WTC11 (cell line): ENCODE measurements at regions not wholly inside any gene's neighbourhood (a gene's known extent, or its start where the extent isn't known, plus 50 kb on each side); places are given as distances from the start of the nearest gene placed in this dataset.

Experiments used
- ATAC-seq: fragments of 200-7000 bp; cut with Tn5 transposase; 2 replicates; pipeline ENCODE4 v1.10.0; 2021; ENCODE audit warnings: mild to moderate bottlenecking, moderate library complexity
- CTCF ChIA-PET: fragments of 300-600 bp; sonication (Branson Sonifier 250); formaldehyde crosslinking; loops from one replicate; lab custom pipeline; 2021; ENCODE audit warnings: antibody characterized with exemption; lab: Charles Lee
- POLR2A ChIA-PET: fragments of 350-600 bp; sonication (Branson Sonifier 250); formaldehyde crosslinking; loops from one replicate; lab custom pipeline; 2021; ENCODE audit warnings: antibody characterized with exemption; lab: Charles Lee
- DNase-seq: peaks from one replicate; pipeline ENCODE4 v3.0.0; 2021; ENCODE audit warnings: low spot score
- H3K27ac Mint-ChIP-seq: 2 replicates; pipeline ENCODE4 v1.8.0; 2021; ENCODE audit warnings: mixed read lengths
- H3K27me3 Mint-ChIP-seq: 2 replicates; pipeline ENCODE4 v1.8.0; 2021; ENCODE audit warnings: low read depth, mild to moderate bottlenecking, moderate library complexity, mixed read lengths
- H3K36me3 Mint-ChIP-seq: 2 replicates; pipeline ENCODE4 v1.8.0; 2021; ENCODE audit warnings: mixed read lengths
- H3K4me1 Mint-ChIP-seq: 2 replicates; pipeline ENCODE4 v1.8.0; 2022; ENCODE audit warnings: mixed read lengths
- H3K4me3 Mint-ChIP-seq: 2 replicates; pipeline ENCODE4 v1.8.0; 2021; ENCODE audit warnings: mild to moderate bottlenecking, moderate library complexity, mixed read lengths
- H3K9me3 Mint-ChIP-seq: 2 replicates; pipeline ENCODE4 v1.8.0; 2021; ENCODE audit warnings: mixed read lengths
- CREM ChIP-seq: sonication (generic); formaldehyde crosslinking; IDR thresholded peaks from 2 replicates; pipeline ENCODE4 v1.8.1; 2022; ENCODE audit warnings: mild to moderate bottlenecking, missing genetic modification reagents, moderate library complexity
- EMX1 ChIP-seq: fragments of 250-450 bp; sonication (Bioruptor Pico); IDR thresholded peaks from 2 replicates; pipeline ENCODE4 v1.8.0; 2021; ENCODE audit warnings: mild to moderate bottlenecking
- NR2C2 ChIP-seq: sonication (generic); formaldehyde crosslinking; IDR thresholded peaks from 2 replicates; pipeline ENCODE4 v1.8.0; 2022; ENCODE audit warnings: mild to moderate bottlenecking, missing genetic modification reagents
- RORB ChIP-seq: fragments of 250-450 bp; sonication (Bioruptor Pico); IDR thresholded peaks from 2 replicates; pipeline ENCODE4 v1.9.0; 2021; ENCODE audit warnings: mild to moderate bottlenecking
- TCF7 ChIP-seq: sonication (generic); formaldehyde crosslinking; IDR thresholded peaks from 2 replicates; pipeline ENCODE4 v1.8.0; 2022; ENCODE audit warnings: mild to moderate bottlenecking, low read depth, missing genetic modification reagents, moderate library complexity
- TP53 ChIP-seq: sonication (generic); formaldehyde crosslinking; IDR thresholded peaks from 2 replicates; pipeline ENCODE4 v1.8.1; 2023; ENCODE audit warnings: mild to moderate bottlenecking, missing genetic modification reagents
- TF ChIP-seq, protein P1 (sequence below): sonication (generic); formaldehyde crosslinking; IDR thresholded peaks from 2 replicates; pipeline ENCODE4 v1.8.1; 2023; ENCODE audit warnings: mild to moderate bottlenecking, missing genetic modification reagents, moderate library complexity
- TF ChIP-seq, protein P2 (sequence below): fragments of 250-450 bp; sonication (Bioruptor Pico); IDR thresholded peaks from 2 replicates; pipeline ENCODE4 v1.9.0; 2021; ENCODE audit warnings: moderate library complexity, mild to moderate bottlenecking, inconsistent platforms, borderline replicate concordance
- TF ChIP-seq, protein P3 (sequence below): sonication (generic); formaldehyde crosslinking; IDR thresholded peaks from 2 replicates; pipeline ENCODE4 v1.8.0; 2022; ENCODE audit warnings: mild to moderate bottlenecking, missing genetic modification reagents
- TF ChIP-seq, protein P4 (sequence below): fragments of 250-450 bp; sonication (Bioruptor Pico); IDR thresholded peaks from 2 replicates; pipeline ENCODE4 v1.9.0; 2021; ENCODE audit warnings: mild to moderate bottlenecking
- TF ChIP-seq, protein P5 (sequence below): fragments of 250-450 bp; sonication (Bioruptor Pico); IDR thresholded peaks from 2 replicates; pipeline ENCODE4 v1.9.0; 2021; ENCODE audit warnings: mild to moderate bottlenecking
- TF ChIP-seq, protein P6 (sequence below): sonication (generic); formaldehyde crosslinking; IDR thresholded peaks from 2 replicates; pipeline ENCODE4 v1.8.1; 2023; ENCODE audit warnings: mild to moderate bottlenecking, missing genetic modification reagents, borderline replicate concordance
- TF ChIP-seq, protein P7 (sequence below): sonication (generic); formaldehyde crosslinking; conservative IDR thresholded peaks from 2 replicates; pipeline ENCODE4 v1.8.1; 2023; ENCODE audit warnings: mild to moderate bottlenecking, low read depth, missing genetic modification reagents, moderate library complexity
- TF ChIP-seq, protein P8 (sequence below): sonication (generic); formaldehyde crosslinking; IDR thresholded peaks from 2 replicates; pipeline ENCODE4 v1.8.1; 2023; ENCODE audit warnings: mild to moderate bottlenecking, missing genetic modification reagents, moderate library complexity
- TF ChIP-seq, protein P9 (sequence below): sonication (generic); formaldehyde crosslinking; IDR thresholded peaks from 2 replicates; pipeline ENCODE4 v1.8.1; 2023; ENCODE audit warnings: mild to moderate bottlenecking, moderate library complexity, missing genetic modification reagents
- TF ChIP-seq, protein P10 (sequence below): fragments of 250-450 bp; sonication (Bioruptor Pico); IDR thresholded peaks from 2 replicates; pipeline ENCODE4 v1.9.0; 2021; ENCODE audit warnings: mild to moderate bottlenecking, borderline replicate concordance

DNA sequence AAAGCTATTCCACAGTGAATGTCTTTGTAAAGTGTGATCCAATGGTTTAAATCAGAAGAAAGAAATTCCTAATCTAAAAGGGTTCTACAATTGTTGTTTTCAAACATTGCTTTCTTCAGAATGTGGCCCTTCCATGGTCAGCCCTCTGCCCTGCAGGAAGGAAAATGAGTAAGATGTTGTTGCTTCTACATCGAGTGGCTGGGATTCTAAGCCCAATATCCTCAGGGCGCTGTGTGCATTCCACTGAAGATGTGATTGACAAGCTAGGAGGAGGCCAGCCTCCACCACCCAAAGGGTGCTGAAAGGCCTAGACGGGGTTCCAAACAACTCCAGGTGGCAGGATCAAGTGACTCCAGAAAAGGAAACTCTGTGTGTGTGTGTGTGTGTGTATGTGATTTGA is 316.9 kb upstream of the TSHZ3 start (continued):
- TF ChIP-seq, protein P1, sequence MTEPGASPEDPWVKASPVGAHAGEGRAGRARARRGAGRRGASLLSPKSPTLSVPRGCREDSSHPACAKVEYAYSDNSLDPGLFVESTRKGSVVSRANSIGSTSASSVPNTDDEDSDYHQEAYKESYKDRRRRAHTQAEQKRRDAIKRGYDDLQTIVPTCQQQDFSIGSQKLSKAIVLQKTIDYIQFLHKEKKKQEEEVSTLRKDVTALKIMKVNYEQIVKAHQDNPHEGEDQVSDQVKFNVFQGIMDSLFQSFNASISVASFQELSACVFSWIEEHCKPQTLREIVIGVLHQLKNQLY (CRISPR knock-in tag), result no peak
- TF ChIP-seq, protein P2, sequence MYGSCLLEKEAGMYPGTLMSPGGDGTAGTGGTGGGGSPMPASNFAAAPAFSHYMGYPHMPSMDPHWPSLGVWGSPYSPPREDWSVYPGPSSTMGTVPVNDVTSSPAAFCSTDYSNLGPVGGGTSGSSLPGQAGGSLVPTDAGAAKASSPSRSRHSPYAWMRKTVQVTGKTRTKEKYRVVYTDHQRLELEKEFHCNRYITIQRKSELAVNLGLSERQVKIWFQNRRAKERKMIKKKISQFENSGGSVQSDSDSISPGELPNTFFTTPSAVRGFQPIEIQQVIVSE (CRISPR knock-in tag), result no peak
- TF ChIP-seq, protein P3, sequence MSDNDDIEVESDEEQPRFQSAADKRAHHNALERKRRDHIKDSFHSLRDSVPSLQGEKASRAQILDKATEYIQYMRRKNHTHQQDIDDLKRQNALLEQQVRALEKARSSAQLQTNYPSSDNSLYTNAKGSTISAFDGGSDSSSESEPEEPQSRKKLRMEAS (CRISPR knock-in tag), result no peak
- TF ChIP-seq, protein P4, sequence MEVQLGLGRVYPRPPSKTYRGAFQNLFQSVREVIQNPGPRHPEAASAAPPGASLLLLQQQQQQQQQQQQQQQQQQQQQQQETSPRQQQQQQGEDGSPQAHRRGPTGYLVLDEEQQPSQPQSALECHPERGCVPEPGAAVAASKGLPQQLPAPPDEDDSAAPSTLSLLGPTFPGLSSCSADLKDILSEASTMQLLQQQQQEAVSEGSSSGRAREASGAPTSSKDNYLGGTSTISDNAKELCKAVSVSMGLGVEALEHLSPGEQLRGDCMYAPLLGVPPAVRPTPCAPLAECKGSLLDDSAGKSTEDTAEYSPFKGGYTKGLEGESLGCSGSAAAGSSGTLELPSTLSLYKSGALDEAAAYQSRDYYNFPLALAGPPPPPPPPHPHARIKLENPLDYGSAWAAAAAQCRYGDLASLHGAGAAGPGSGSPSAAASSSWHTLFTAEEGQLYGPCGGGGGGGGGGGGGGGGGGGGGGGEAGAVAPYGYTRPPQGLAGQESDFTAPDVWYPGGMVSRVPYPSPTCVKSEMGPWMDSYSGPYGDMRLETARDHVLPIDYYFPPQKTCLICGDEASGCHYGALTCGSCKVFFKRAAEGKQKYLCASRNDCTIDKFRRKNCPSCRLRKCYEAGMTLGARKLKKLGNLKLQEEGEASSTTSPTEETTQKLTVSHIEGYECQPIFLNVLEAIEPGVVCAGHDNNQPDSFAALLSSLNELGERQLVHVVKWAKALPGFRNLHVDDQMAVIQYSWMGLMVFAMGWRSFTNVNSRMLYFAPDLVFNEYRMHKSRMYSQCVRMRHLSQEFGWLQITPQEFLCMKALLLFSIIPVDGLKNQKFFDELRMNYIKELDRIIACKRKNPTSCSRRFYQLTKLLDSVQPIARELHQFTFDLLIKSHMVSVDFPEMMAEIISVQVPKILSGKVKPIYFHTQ (CRISPR knock-in tag), result no peak
- TF ChIP-seq CREM (CRISPR knock-in tag), result no peak
- TF ChIP-seq, all 79 proteins: peak for 0

DNA sequence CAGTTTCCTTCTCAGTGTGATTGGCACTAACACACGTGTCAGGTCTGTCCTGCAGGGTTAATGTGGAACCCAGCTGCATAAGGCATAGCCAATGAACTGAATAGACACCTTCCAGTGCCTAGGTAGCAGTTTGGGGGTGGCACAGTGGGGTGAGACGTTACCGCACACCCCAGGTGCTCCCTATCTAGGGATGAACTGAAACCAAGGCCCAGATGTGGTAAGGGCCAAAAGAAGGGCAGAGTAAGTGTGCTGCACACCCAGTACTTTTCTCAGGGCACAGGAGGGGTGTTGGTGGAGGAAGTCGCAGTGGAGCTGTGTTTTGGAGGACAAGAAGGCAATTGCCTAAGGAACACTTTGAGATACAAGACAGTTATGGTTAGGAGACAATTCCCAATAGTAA is 317.9 kb upstream of the TSHZ3 start:
- H3K9me3 Mint-ChIP-seq, result peaks cover 6% of the 10 kb centered on the region; the same call in 1 of the 2 replicates
- ATAC-seq (no peak), DNase-seq (no peak)
- peaks cover 4% of the 10 kb centered on the region; the same call in 1 of the 2 replicates for H3K4me1 Mint-ChIP-seq
- H3K27me3 Mint-ChIP-seq, result no peaks in the 10 kb centered on the region
- no peak overlapping the region for H3K4me3 Mint-ChIP-seq
- H3K36me3 Mint-ChIP-seq, result no peaks in the 10 kb centered on the region
- ChIA-PET CTCF (interaction anchor here (1.2 kb wide), 1 partner anchor 9 kb away, joined by 5 read pairs; no protein-coding TSS in a partner anchor), POLR2A (interaction anchor here (0.7 kb wide), 1 partner anchor 70 kb away, joined by 3 read pairs; no protein-coding TSS in a partner anchor)
- H3K27ac Mint-ChIP-seq, result no peak overlapping the region
- TF ChIP-seq, protein P5, sequence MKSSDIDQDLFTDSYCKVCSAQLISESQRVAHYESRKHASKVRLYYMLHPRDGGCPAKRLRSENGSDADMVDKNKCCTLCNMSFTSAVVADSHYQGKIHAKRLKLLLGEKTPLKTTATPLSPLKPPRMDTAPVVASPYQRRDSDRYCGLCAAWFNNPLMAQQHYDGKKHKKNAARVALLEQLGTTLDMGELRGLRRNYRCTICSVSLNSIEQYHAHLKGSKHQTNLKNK (CRISPR knock-in tag), result no peak
- TF ChIP-seq TCF7 (CRISPR knock-in tag) (no peak), RORB (CRISPR knock-in tag) (no peak), TP53 (CRISPR knock-in tag) (no peak), NR2C2 (CRISPR knock-in tag) (no peak), EMX1 (no peak)
- TF ChIP-seq, protein P6, sequence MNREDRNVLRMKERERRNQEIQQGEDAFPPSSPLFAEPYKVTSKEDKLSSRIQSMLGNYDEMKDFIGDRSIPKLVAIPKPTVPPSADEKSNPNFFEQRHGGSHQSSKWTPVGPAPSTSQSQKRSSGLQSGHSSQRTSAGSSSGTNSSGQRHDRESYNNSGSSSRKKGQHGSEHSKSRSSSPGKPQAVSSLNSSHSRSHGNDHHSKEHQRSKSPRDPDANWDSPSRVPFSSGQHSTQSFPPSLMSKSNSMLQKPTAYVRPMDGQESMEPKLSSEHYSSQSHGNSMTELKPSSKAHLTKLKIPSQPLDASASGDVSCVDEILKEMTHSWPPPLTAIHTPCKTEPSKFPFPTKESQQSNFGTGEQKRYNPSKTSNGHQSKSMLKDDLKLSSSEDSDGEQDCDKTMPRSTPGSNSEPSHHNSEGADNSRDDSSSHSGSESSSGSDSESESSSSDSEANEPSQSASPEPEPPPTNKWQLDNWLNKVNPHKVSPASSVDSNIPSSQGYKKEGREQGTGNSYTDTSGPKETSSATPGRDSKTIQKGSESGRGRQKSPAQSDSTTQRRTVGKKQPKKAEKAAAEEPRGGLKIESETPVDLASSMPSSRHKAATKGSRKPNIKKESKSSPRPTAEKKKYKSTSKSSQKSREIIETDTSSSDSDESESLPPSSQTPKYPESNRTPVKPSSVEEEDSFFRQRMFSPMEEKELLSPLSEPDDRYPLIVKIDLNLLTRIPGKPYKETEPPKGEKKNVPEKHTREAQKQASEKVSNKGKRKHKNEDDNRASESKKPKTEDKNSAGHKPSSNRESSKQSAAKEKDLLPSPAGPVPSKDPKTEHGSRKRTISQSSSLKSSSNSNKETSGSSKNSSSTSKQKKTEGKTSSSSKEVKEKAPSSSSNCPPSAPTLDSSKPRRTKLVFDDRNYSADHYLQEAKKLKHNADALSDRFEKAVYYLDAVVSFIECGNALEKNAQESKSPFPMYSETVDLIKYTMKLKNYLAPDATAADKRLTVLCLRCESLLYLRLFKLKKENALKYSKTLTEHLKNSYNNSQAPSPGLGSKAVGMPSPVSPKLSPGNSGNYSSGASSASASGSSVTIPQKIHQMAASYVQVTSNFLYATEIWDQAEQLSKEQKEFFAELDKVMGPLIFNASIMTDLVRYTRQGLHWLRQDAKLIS, result no peak
- TF ChIP-seq, protein P7, sequence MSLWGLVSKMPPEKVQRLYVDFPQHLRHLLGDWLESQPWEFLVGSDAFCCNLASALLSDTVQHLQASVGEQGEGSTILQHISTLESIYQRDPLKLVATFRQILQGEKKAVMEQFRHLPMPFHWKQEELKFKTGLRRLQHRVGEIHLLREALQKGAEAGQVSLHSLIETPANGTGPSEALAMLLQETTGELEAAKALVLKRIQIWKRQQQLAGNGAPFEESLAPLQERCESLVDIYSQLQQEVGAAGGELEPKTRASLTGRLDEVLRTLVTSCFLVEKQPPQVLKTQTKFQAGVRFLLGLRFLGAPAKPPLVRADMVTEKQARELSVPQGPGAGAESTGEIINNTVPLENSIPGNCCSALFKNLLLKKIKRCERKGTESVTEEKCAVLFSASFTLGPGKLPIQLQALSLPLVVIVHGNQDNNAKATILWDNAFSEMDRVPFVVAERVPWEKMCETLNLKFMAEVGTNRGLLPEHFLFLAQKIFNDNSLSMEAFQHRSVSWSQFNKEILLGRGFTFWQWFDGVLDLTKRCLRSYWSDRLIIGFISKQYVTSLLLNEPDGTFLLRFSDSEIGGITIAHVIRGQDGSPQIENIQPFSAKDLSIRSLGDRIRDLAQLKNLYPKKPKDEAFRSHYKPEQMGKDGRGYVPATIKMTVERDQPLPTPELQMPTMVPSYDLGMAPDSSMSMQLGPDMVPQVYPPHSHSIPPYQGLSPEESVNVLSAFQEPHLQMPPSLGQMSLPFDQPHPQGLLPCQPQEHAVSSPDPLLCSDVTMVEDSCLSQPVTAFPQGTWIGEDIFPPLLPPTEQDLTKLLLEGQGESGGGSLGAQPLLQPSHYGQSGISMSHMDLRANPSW (CRISPR knock-in tag), result no peak
- TF ChIP-seq, protein P8, sequence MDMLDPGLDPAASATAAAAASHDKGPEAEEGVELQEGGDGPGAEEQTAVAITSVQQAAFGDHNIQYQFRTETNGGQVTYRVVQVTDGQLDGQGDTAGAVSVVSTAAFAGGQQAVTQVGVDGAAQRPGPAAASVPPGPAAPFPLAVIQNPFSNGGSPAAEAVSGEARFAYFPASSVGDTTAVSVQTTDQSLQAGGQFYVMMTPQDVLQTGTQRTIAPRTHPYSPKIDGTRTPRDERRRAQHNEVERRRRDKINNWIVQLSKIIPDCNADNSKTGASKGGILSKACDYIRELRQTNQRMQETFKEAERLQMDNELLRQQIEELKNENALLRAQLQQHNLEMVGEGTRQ (CRISPR knock-in tag), result no peak
- TF ChIP-seq, protein P9, sequence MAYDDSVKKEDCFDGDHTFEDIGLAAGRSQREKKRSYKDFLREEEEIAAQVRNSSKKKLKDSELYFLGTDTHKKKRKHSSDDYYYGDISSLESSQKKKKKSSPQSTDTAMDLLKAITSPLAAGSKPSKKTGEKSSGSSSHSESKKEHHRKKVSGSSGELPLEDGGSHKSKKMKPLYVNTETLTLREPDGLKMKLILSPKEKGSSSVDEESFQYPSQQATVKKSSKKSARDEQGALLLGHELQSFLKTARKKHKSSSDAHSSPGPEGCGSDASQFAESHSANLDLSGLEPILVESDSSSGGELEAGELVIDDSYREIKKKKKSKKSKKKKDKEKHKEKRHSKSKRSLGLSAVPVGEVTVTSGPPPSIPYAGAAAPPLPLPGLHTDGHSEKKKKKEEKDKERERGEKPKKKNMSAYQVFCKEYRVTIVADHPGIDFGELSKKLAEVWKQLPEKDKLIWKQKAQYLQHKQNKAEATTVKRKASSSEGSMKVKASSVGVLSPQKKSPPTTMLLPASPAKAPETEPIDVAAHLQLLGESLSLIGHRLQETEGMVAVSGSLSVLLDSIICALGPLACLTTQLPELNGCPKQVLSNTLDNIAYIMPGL, result no peak
- TF ChIP-seq, protein P10, sequence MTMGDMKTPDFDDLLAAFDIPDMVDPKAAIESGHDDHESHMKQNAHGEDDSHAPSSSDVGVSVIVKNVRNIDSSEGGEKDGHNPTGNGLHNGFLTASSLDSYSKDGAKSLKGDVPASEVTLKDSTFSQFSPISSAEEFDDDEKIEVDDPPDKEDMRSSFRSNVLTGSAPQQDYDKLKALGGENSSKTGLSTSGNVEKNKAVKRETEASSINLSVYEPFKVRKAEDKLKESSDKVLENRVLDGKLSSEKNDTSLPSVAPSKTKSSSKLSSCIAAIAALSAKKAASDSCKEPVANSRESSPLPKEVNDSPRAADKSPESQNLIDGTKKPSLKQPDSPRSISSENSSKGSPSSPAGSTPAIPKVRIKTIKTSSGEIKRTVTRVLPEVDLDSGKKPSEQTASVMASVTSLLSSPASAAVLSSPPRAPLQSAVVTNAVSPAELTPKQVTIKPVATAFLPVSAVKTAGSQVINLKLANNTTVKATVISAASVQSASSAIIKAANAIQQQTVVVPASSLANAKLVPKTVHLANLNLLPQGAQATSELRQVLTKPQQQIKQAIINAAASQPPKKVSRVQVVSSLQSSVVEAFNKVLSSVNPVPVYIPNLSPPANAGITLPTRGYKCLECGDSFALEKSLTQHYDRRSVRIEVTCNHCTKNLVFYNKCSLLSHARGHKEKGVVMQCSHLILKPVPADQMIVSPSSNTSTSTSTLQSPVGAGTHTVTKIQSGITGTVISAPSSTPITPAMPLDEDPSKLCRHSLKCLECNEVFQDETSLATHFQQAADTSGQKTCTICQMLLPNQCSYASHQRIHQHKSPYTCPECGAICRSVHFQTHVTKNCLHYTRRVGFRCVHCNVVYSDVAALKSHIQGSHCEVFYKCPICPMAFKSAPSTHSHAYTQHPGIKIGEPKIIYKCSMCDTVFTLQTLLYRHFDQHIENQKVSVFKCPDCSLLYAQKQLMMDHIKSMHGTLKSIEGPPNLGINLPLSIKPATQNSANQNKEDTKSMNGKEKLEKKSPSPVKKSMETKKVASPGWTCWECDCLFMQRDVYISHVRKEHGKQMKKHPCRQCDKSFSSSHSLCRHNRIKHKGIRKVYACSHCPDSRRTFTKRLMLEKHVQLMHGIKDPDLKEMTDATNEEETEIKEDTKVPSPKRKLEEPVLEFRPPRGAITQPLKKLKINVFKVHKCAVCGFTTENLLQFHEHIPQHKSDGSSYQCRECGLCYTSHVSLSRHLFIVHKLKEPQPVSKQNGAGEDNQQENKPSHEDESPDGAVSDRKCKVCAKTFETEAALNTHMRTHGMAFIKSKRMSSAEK (CRISPR knock-in tag), result no peak
